ENCODE measurements at regions not wholly inside any gene's neighbourhood (a gene's known extent, or its start where the extent isn't known, plus 50 kb on each side); places are given as distances from the start of the nearest gene placed in this dataset.
"Not testable (repeated sequence)": the region's sequence is repeated elsewhere in the genome, so short reads cannot be mapped to it uniquely, and the experiment has no call there.

GRCh38 chr14:34058510-34058909, 107.6 kb upstream of the EGLN3 start:
- DNase-seq, result no peak

DNA sequence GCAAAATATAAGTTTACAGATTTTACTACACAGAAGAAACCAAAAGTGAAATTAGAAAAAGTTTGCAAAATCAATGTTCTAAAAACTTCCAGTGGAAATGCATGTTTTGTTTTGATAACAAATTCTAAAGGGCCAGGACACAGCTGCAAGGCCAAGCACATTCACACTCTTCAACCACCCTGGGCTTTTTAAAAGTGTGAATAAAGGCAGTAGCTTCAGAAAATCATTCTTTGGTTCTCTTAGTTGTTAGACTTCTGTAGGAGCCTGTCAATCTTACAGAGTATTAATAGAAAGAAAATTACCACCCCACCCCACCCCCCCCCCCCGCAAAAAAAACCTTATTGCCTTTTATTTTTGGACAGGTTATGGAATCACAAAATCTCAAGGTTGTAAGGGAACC, 105.2 kb upstream of the EGLN3 start:
- DNase-seq, result no peak

GRCh38 chr14:34055157-34055950, 104.5 kb upstream of the EGLN3 start:
- DNase-seq, result no peak

GRCh38 chr14:34053666-34054065, 102.8 kb upstream of the EGLN3 start:
- DNase-seq, result peak; percentile 44

- DNase-seq, result no peak
These were observed 101.8 kb upstream of the EGLN3 start for GRCh38 chr14:34052658-34053014.

DNA sequence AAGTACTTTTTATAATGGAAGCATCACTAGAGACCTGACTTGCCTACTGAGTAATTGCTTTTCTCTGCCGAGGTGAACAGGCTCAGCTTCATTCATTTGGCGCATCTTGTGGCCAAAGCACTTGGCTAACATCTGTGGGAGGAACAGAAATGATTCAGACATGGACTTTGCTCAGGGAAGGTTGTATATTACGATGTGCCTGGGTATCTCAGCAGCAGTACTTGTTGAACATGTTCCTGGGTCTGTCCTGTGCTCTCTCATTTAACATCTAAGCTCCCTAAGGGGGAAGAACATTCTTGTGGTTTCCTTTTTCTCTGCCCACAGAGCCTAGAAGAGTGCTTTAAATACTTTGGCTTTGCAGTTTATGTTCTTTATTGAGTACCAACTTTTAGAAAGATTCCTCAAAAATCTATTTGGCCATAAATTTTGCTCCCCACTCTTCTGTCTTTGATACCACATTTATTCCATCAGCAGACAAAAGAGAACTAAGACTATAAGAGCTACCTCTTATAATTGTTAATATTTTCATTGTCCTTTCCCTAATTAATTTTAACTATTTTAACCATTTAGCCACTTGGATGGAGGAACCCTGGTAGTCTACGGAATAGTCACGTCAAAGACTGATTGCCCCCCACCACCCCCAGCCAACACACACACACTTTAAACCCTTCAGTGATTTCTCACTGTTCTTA, 101.2 kb upstream of the EGLN3 start:
- peak; percentile 45 for DNase-seq

DNA sequence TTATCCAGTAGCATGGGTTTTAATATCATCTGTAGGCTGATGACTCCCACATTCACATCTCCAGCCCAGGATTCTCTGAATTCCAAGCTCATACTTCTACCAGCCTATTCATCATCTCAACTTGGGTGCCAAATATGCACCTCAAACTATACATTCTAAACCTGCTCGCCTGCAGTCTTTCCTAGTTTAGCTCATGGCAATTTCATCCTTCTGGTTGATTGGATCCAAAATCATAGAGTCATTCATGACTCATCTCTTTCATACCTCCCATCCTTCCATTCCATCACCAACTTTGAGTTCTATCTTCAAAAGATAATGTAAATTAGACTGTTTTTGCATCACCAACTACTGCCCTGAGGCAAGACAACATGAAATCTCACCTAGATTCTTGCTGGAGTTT, 99.7 kb upstream of the EGLN3 start:
- peak; percentile 29 for DNase-seq

- no peak for DNase-seq
These were observed 98.9 kb upstream of the EGLN3 start for GRCh38 chr14:34049790-34050189.

DNA sequence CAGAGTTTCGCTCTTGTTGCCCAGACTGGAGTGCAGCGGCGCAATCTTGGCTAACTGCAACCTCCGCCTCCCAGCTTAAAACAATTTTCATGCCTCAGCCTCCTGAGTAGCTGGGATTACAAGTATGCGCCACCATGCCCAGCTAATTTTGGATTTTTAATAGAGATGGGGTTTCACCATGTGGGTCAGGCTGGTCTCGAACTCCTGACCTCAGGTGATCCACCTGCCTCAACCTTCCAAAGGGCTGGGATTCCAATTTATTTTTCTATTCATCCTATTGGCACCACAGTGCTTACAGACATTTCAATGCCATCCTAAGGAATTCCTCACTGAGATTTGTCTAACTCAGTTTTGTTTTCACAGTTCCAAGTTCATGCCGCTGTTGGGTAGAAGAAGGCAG, 98.3 kb upstream of the EGLN3 start:
- not testable (repeated sequence) for DNase-seq

- DNase-seq, result no peak
These were observed 96.1 kb upstream of the EGLN3 start for GRCh38 chr14:34046799-34047520.

DNA sequence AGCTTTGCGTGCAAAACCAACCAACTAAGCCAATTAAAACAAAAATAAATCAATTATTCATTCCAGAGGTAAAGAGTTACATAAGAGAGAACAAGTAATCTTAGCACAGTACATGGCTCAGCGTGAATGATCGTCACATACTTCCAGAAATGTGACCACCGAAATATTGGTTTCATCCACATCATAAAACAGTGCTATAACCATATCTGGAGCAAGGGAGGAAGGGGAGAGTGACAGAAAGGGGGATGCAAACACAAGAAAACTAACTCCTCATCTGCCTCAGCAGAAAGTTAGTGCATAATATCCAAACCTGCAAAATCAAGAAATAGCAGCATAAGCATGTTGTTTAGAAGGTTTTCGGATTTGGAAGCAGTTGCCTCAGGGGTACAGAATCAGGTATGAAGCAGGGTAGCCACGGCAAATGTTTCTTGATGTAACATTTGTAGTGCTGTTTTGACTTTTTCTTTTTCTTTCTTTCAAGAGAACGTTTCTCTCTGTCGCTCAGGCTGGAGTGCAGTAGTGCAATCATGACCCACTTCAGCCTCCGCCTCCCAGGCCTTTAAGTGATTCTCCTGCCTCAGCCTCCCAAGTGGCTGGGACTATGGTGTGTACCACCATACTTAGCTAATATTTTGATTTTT, 93.9 kb upstream of the EGLN3 start:
- DNase-seq, result no peak

GRCh38 chr14:34044373-34044637, 93.4 kb upstream of the EGLN3 start:
- no peak for DNase-seq

DNA sequence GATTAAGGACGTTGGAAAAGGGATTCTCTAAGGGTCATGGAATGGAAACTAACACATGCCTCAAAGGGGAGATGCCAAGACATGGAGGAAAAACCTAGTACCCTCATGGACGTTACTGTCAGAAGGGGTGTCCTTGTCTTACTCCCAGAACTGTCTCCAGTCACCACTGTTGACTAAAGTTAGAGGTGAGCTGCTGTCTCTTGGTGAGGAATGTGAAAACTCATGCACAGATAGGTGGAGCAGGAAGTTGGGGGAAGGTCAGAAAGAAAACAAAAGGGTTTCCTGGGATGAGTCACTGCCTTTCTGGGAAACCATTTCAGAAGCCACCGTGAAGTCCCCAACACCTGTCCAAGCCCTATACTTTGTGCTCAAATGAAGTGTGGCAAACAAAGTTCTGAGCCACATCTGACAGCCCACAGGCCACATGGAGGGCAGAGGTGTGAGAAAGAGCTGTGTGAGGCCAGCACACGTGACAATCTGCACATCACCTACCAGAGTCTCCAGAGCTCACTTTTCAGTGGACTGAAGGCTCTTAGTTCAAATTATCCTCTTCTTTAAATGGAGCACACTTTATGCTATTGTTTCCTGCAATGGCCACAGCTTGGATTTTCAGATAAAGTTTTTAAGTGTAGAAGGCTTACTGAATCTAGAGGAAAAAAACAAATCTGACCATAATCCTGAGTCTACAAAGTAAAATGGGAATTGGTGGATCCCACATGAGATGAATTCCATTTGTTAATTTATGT, 92.9 kb upstream of the EGLN3 start:
- no peak for DNase-seq

GRCh38 chr14:34041220-34041619, 90.3 kb upstream of the EGLN3 start:
- DNase-seq, result no peak

DNA sequence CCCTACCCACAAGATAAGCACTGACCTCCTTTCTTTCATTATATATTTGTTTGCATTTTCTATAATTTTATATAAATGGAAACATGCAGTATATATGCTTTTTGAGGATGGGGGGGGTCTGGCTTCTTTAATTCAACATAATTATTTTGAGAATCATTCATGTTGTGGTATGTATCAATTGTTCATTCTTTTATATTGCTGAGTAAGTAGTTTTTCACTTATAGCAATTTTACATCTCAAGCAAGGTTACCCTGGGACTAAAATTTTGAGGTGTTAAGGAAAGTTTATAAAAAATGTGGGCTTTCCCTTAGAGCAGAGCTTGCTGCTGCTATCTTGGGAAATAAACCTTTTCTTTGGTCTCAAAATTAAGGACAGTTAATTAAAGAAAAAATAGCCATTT, 89.9 kb upstream of the EGLN3 start:
- no peak for DNase-seq

DNA sequence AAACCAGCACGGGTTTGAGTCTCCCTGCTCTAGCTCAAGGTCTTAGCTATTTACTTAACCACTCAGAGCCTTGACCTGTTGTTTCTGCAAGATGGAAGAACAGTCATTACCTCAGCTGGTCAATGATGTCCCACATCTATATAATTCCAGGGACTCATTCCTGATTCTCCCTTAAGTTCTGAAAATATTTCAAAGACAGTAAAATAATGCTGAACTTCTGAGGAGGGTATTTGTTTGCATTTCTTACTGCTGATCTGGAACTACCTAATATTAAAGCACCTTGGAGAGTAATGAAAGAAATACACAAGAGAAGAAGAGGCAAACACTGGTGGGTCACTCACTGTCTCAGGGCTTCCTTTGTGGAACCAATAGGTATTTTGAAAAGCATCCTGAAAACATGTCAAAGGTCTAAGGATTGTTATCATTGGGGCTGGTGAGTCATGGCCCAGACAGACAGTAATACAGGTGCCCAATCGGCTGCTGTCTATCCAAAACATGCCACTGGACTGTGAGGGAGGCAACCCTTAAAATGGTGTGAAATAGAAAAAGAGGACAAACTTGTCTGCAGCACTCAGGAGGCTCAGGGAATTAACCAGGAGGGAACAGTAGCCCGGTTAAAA, 88.7 kb upstream of the EGLN3 start:
- DNase-seq, result no peak

DNA sequence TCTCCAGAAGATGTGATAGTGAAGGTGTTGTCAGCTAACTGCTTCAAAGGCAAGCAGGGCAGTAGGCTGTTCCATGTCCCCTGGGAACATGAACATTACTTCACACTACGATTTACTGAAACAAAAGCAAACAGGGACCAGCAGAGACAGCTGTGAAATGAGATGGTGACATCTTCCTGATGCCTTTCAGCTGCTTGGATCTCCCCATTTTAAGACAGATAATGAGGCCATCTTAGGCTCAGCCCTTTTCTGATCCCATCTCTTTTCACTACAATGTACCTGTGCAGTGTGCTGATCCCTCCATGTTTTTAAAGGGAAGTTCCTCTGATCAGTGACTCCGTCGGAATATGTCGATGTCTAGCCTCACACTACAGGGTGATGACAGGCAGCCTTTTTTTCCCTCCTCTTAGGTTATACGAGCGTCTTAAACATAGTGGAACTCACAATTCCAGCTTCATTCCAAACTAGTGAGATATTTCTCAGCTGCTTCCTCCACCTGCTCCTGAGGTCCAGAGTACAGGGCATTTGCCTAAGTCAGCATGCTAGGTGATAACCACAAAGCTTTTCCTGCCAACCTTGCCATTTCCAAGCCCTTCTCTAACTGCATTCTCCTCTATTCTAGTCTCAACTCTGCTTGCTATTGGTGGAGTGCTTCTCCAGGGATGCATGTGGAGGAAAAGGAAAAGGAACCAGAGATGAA, 87.6 kb upstream of the EGLN3 start:
- DNase-seq, result no peak

DNA sequence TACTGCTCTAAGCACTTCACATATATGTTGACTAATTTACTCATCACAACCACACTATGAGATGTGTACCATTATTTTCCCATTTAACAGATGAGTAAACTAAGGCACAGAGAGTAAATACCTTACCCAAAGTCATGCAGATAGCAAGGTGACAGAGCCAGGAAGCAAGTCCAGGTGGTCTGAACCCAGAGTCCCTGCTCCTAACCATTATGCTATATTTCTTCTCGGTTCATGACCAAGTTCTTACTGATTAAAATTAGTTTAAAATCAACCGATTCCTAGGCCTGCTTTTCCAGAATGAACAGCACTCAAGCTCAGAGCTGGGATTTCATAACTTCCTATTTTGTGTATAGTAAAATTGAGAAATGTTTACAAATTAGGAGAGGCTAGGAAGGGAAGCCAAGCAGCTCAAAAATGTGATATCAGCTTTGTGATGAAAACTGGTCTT, 85.5 kb upstream of the EGLN3 start:
- DNase-seq, result no peak

DNA sequence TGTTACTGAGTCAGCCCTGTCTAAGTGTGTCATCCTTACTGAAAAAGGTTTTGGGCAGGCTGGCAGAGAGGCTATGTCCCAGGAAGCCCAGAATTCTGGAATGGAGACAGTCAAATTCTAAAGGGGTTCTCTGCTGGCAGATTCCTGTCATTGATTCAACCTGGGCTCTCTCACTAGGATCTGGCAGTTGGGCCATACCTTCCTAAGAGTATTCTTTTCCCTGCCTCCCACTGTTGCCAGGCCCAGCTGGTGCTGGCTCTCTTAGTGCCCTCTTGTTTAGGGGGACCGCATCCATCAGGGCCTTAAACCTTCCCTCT, 85.0 kb upstream of the EGLN3 start:
- no peak for DNase-seq

DNA sequence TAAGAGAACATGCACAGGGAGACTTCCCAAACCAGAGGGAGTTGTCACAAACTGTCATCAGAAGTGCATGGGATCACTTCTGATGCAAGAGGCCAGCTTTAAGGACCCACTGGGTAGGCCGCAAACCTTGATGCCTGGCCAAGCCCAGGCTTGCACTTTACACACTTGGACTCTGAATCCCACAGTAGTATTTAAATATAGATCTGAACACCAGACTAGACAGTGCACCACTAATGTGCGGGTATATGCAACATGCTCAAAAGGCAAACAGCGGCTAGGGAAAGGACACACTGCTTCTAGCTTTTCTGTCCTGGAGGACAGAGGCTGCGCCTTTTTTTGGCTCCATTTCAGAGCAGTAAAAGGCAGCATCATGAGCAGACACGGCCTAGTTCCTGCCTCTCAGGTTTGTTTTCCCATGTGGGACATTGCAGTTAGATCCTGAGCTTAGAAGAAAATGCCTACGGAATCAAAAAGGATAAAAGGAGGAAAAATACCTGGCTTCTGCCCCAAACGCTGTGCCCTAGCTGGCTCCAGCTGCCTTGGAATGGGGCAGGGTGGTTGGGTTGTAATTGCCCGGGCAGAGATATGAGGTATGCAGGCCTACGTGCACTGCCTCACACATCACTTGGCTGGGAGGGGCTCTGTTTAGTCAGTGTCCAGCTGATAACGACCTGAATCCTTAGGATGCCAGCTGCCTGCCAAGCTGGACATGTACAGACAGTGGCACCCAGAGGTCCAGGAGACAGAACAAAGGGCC, 84.5 kb upstream of the EGLN3 start:
- no peak for DNase-seq

DNA sequence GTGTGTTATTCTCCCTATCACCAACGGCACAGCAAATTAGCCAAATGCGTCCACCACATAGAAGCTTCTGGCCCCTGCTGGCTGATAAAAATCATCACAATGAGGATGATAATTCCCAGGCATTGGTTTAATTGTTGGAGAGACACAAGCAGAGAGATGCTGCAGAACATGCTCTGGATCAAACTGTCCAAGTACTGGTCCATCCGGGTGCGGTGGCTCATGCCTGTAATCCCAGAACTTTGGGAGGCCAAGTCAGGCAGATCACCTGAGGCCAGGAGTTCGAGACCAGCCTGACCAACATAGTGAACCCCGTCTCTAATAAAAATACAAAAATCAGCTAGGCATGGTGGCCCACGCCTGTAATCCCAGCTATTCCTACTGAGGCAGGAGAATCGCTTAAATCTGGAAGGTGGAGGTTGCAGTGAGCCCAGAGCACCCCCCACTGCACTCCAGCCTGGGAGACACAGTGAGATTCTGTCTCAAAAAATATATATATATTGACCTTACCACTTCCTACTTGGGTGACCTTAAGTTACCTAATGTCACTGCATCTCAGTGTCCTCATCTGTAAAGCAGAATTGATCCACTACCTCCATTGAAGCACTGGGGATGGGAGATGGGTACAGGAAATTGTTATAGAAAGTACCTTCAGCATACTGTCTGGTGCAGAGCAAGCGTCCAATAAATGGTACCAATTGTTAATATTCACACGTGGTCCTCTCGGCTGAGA, 83.7 kb upstream of the EGLN3 start:
- no peak for DNase-seq

All from fibroblast of skin of right biceps (primary cell).